Limb (tissue), 2 donors: ENCODE measurements at regions not wholly inside any gene's neighbourhood (a gene's known extent, or its start where the extent isn't known, plus 50 kb on each side); places are given as distances from the start of the nearest gene placed in this dataset.

ENCODE experiments used
- DNase-seq, 2 donors: peaks; one replicate each; pipeline ENCODE4 v3.0.0-alpha.2; 2016; ENCODE audit errors: extremely low spot score in 2 of 2

DNA sequence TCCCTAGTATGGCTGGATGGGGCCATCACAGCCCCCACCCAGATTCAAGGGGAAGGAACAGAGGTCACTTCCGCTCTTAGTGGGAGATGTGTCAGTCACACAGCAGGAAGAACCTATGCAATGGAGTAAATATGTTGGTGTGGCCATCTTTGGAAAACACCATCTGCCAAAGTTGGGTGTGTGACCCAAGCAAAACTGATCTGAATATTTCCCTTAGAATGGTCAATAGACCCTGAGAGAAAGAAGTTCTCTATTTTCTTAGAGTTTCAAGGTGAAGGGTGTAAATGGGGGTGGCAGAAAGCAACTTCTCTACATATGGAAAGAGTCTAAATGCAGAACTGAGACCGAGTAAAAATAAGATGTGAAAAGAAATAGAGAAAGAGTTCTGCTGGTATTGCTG lies 212.7 kb downstream of the ESM1 start:
- DNase-seq, result no peak

DNA sequence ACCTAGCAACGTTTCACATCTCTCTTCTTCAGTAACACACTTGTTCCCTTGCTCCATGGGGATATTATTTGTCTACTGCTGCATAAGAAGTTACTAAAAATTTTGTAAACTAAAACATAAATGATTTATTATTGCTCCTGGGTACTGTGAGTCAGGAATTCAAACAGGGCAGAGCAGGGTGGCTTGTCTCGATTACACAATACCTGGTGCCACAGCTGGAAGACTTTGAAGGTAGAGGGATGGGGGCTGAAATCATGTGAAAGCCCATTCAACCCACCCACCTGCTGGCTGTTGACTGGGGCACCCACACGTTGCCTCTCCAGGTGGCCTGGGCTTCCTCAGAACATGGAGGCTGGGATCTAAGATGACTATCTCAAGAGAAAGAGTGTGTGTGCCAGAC lies 213.2 kb downstream of the ESM1 start:
- DNase-seq, result no peak

DNA sequence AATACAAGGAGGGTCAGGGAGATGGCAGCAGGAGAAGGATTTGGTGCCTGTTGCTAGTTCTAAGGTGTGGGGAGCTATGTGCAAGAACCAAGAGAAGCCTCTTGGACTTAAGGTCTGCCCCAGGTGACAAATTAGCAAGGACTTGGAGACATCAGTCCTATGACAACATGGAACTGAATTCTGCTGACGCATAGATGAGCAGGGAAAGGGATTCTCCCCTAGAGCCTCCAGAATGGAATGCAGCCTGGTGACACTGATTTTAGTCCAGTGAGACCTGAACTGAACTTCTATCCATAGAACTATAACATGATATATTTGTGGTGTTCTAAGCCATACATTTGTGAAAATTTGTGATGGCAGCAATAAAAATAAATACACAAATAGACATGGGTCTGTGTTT lies 215.6 kb downstream of the ESM1 start:
- DNase-seq, result no peak

DNA sequence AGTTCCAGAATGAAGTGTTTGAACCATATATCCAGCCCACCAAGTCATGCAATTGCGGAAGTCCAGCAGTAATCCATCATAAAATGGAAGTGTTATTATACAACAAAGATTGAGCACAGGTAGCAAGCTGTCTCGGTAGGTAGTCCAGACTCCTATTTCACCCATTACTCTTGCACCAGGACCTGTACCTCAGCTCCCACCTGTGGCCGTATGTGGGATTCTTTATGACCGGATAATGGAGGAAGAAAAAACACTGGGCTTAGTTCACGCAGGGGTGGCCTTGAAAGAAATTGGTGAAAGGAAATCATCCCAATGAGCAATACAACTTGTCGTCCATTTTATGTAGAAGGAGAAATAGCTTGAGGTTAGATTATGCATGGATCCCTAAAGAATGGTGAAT lies 216.3 kb downstream of the ESM1 start:
- DNase-seq, result no peak

DNA sequence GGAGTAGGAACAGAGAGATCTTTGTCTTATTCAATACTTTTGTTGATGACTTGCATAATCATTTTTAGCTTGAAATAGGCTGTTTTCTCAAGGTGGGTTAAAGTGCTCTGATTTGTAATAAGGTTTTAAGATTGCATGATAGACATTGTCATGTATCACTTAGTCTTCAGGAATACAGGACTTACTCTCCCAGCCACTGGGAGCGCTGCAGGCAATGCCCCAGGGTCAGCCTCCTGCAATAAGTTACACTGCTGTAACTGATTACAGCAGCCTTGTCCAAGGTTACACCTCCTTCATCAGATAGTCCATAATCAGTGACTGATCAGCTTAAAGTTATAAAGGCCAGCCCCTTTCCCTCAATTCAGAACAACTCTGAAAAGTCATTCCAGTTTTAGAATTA lies 218.6 kb downstream of the ESM1 start:
- no peak for DNase-seq

DNA sequence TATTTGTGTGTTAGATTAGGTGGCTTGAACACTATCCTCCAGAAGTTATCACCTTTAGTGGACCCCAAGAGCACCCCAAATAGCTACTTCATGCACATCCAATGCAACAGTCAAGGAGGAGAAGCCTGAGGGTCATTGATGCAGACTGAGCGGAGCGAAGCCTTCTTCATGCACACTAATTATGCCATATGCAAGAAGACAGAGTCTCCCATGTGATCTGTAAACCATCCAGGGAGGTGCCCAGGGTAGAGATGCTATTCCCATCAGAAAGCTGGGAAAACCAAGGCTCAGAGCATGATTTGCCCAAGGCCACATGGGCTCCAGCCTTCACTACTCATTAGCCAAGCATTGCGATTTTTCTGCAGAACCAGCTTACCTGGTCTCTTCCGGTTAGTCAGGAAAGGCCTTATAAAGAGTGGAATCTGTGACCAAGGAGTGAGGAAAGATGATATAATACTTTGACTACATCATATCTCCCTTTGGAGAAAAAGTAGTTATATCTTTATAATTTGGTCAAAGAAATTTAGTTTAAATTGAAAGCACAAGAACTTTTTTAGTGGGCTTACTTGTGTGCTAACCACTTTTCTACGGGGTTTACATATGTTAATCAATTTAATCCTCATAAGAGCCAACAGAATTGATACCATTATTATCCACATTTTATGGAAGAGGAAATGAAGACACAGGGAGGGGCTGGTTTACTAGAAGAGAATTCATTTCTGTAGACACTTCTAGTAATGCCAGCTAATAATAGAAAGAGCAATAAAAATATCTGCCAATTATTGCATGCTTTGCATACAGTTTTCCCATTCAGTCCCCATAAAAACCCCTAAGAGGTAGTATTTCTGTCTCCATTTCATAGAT lies 220.0 kb downstream of the ESM1 start:
- DNase-seq, result no peak

DNA sequence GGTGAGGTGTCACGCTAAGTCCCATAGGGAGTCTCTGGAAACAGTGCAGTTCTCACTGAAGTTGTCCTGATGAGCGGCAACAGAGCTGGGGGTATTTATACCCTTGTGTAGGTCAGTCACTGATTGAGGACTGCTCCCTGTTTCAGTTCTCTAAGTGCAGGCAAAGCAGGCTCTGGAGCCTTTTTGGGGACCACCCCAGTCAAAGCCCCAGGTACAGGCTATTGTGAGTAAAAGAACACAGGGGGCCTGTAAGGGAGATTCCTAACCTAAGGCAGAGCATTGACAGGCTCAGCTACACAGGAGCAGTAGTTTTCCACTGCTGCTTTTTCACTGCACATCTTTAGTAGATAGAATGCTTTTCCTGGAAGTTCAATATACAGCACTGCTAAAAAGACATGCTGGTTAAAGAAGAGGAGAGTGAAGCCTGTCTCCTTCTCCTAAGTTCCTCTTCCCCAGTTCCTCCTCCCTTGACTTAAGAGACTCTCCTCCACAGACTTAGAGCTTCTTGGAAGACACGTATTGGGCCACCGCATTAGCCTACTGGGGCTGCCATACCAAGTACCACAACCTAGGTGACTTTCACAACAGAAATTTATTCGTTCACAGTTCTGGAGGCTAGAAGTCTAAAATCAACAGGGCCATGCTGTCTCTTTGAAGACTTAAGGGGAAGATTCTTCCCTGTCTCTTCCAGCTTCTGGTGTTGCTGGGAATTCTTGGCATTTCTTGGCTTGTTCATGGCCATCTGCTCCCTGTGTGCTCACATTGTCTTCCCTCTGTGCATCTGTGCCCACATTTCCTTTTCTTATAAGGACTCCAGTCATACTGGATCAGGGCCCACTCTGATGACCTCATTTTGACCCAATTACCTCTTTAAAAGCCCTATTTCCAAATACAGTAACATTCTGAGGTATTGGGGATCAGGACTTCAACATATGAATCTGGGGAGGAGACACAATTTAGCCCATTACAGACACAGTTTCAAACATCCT lies 221.0 kb downstream of the ESM1 start:
- no peak for DNase-seq

DNA sequence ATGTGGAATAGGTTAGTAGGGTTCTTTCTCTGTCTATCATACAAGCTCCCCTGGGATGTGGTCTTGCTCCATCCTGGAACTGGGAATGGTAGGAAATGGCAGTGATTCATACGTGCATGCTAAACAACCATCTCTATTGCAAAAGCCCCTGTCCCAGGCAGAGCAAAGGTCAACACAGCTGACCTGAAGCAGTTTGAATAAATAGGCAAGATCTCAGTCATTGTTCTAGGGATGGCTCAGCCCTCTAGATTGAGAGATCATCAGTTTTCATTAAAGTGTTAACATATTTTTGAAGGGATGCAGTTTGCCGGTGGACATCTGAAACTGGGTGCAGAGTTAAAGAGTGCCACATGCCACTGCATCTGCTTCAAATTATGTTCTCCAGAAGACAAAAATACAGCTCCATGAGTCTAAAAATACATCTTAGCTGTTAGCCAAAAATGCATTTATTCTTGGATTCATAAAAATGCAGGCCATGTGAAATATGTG lies 224.1 kb downstream of the ESM1 start:
- peak in 1 of 2 donors; percentile 37 for DNase-seq

DNA sequence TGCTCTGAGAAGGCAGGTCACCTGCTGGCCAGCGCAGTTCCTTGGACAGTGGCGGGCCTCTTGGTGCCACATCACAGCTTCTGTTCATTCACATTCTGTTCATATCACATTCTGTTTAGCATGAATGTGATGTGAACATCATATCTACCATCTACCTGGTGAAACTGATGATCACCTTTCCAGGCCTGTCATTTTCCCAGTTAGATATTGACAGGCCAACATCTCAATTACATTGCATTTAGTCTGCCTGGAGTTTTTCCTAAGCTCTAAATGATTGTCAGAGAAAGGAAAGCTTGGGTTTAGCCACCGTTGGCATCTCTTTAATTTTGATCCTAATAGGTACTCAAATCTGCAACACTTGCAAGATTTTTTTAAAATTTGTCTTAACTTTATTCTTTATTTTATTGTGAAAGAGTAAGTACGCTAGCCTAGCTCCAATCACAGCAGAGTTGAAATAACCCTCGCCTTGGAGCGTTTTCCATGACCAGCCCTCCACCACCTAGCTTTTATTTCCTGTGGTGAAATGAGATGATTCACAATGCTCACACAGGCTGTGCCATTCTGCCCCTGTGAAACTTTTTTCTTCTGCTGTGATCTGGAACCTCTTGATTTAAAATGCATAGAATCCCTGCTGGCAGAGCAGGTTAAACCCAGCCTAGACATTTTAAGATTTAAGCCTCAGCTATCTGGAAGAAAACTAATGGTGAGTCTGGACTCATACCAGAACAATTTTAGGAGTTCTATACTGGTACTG lies 225.0 kb downstream of the ESM1 start:
- DNase-seq, result no peak

DNA sequence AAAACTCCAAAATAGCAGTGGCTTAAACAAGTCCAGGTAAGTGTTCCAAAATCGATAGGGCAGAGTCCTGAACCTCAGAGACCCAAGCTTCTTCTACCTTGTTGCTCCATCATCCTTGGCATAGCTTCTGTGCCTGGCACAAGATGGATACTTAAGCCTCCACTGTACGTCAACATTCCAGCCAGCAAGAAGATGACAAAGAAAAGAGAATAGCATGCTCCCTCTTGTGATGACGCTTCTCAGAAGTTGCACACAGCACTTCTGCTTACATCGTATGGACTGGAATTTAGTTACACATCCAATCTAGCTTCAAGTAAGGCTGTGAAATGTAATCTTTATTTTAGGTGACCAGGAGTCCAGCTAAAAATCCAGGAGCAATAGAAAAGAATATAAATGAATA lies 227.4 kb downstream of the ESM1 start:
- no peak for DNase-seq

DNA sequence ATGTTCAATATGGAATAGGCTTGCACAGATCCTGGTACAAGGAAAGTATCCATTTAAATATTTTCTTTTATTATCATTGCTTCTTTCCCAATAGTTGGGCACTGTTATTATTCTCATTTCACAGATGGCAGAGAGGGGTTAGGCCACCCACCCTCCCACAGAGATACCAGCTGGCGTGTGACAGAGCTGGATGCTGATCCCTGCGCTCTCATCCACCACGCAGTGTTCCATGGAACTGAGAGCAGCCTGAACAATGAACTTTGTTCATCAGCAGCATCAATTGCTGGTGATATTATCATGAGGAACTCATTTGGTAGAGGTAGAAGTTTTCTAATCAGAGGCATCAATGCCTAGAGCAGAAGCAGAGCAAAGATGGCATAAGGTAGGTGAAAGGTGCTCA lies 227.9 kb downstream of the ESM1 start:
- DNase-seq, result no peak

DNA sequence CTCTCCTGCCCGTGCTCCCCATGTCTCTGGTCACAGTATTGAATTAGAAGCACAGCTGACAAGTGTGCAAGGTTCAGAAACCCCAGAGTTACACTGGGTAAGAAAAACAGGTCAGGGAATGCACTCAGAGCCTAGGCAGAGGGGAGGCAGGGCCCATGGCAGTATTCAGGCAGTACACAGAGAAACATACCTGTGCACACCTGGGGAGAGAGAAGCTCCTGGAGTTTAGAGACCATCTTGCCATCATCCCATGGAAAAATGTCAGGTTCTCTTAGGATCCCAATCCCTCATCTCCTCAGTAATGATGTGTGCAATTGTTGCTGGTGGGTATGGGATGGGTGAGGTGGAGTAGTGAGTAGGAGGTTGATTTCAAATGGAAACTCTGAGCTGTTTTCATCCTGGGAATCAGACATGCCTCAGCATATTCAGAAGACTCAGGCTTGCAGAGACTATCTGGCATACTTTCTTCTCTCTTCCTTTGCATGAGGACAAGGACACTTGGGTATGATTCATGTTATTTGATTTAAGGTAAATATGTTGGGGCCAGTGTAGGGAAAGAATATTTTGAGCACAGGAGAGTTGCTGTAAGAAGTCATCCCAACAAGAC lies 228.5 kb downstream of the ESM1 start:
- DNase-seq, result no peak

DNA sequence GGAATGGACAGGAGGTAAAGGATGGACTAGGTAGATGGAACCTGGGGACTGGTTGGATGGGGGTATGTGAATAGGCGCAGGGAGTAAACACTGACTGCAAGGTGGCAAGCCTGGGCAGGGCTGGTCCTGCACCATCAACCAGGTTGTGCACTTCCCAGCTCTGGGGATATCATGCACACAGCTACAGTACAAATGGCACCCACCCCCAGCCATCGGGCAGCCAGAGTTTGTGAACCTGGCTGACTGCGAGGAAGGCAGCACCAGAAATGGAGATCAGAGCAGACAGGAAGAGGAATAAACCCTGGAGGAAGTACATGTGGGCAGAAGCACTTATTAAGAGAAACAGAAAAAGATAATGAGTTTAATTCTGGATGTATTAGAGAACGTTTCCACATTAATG lies 229.1 kb downstream of the ESM1 start:
- DNase-seq, result no peak

DNA sequence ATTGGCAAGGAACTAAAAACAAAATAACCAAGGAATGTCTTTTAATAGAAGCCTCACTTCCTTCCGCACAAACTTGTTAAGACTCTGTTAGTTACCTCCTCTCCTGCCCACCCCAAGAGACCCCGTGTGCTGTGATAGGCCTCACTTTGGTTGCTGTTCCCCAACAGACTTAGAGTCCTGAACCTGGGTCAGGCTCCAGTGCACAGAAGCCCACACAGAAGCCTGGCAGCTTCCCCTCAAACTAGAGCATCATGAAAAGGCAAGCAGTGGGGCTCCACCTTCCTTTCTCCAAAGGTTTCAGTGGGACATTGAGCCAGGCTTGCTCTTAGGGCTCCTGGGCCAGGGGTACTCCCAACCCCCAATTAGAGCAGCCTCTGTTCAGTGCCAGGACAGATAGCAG lies 230.5 kb downstream of the ESM1 start:
- DNase-seq, result no peak

DNA sequence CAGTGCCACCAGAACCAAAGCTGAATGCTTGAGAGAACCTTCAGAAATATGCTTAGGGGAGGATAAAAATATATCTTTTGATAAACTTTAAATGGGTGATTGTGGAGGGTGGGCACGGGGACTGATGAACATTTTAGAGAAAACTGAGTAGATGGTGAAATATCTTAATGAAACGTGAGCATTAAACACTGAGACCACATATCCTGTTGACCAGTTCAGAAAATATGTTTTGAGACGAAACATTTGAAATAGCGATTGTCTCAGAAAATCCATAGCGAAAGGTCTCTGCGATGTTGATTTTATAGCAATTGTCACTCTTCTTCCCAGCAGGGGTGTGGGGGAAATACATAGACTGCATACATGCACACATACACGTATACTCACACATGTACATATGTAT lies 231.0 kb downstream of the ESM1 start:
- no peak for DNase-seq

DNA sequence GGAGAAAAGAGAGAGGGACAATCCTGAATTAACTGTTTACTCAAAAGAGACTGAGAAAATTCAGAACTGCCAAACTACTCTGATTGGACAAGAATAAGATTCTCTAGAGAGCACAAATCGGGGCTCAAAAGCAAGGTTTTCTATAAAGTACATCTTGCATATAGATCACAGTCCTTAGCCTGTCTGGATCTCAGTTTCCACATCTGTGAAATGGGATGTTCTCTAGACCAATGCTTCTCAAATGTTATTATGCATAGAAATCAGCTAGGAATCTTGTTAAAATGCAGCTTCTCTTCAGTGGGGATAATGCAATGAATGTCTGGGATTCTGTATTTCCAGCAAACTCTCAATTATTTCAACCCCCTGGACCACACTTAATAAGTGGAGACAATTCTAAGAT lies 231.6 kb downstream of the ESM1 start:
- no peak for DNase-seq

DNA sequence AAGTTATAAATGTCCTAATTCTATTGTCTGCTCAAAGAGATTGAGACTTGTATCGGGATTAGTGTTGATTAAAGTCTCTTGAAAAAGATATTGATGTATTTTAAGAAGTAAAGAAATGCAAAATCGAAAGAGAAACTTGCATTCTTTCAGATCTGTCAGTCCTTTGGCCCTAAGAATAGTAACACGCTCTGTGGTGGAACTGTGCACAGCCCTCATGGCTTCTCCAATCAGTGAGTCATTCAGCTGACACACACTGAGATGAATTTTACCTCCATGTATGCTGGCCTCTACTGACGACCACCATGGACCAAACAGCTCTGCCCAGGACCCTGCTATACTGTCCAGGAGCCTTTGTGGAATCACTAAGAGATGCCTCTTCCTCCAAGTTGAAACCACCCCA lies 232.4 kb downstream of the ESM1 start:
- no peak for DNase-seq

DNA sequence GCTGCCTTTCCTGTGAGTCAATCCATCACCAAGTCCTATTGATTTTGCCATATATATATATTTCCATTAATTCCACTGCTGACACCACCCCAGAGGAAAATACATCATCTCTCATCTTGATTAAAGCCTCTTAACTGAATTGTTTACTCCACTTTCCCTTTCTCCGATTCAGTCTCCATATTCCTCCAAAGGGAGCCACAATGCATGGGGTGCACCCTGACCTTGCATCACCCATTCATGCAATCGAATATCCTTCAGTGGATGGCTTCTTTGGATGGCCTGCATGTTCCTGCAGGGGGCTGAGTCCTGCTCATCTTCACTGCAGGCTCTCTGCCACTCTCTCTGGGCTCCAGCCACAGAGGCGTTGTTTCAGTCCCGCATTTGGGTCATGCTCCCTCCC lies 231.0 kb downstream of the SNX18 start:
- DNase-seq, result no peak

DNA sequence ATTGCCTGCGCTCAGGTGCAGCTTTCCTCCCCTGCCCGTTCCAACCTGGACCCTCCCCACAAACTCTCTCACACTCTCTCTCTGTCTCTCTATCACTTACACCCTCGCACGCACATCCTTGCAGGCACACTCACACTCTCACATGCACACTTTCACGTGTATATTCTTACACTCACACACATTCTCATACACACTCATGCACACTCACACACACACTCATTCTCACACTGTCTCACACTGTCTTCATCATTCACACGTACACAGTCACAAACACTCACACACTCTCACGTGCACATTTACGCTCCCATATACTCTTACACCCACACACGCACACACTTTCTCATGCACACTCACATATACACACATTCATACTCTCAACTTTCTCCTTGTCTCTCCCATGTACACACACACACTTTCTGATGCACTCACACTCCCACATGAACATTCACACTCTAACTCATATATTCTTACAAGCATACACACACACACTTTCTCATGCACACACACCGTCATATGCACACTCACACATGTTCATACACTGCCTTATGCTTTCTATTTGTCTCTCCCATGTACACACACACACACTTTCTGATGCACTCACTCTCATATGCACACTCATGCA lies 229.3 kb downstream of the SNX18 start:
- DNase-seq, result no peak

DNA sequence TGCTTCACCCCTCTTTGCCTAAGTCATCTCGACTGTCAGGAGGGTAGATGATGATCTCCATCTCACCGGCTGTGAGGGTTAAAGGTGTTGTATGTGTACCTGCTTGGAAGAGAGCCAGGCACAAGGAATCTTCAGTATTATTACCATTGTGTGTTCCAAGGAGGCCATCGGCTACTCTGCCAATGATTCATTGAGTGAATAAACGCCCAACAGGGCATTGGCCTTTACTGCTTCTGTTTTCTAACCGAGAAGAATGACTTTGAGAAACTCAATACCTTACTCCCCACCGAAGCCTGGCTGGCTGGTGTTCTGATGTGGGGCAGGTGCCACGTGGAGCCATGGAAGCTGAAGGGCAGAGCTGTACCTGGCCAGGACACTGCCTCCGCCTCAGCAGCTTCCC lies 228.8 kb downstream of the SNX18 start:
- DNase-seq, result no peak

DNA sequence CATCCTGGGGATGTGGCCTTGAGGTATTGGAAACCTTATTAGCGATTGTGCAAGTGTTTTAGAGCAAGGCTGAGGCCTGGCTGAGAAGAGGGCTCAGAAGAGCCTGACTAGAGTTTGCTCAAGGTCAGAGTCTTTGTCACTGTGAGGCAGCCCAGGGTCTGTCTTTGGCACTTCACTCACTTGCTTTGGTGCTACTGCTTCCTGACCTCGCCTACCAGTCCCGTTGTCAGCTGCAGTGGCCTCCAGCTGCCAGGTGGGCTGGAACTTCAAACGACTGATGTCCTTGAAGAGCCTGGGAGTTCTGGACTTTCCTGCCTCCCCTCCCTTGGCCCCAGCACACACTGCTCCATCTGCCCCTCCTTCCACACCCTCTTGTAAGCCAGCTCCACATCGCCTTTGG lies 228.0 kb downstream of the SNX18 start:
- DNase-seq, result no peak
